ENCODE measurements at regions not wholly inside any gene's neighbourhood (a gene's known extent, or its start where the extent isn't known, plus 50 kb on each side); places are given as distances from the start of the nearest gene placed in this dataset.

DNA sequence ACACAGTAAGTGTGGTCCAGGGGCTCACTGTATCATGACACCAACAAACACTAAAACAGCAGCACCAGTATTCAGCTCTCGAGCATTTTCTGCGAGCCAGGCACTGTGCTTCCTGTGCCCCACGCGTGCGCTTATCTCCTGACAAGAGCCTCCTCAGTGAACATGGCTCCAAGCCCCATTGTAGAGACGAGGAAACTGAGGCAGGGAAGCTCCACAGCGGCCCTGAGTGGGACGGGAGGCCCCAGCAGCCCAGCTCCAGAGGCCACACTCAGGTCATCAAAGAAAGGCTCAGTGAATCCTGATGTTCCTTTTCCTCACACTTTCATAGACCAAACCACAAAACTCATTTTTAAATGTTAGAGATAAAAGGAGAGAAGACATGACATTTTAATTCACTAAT is 113.1 kb downstream of the TPRA1 start:
- ATAC-seq: no peak
- Mint-ChIP-seq H3K27ac (no peak overlapping the region), H3K27me3 (peaks cover 21% of the 10 kb centered on the region), H3K4me1 (no peaks in the 10 kb centered on the region), H3K9me3 (no peaks in the 10 kb centered on the region), H3K36me3 (ENCODE audit: low read depth) (no peaks in the 10 kb centered on the region), H3K4me3 (no peak overlapping the region)
- DNase-seq: no peak

DNA sequence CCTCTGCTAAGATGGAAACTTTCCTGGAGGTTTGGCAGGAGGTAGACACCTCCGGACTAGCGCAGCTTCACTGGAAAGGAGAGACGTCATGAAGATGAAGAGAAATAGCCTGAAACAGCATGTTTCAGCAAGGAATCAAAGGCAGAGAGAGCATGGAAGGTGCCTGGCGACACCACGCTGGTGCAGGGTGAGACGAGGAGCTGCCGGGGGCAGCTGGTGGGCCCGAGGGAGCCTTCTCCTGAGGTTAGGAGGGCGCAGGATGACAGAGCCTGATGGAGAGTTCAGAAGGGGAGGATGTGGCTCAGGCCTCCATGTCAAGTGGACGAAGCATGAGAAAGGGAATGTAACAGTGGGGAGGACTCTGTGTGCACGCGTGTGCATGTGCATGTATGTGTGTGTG is 113.6 kb downstream of the TPRA1 start:
- DNase-seq (no peak), ATAC-seq (no peak)
- no peak overlapping the region for H3K27ac Mint-ChIP-seq
- H3K27me3 Mint-ChIP-seq: peaks cover 21% of the 10 kb centered on the region
- no peaks in the 10 kb centered on the region for H3K4me1 Mint-ChIP-seq
- H3K4me3 Mint-ChIP-seq: no peak overlapping the region
- no peaks in the 10 kb centered on the region for H3K36me3 Mint-ChIP-seq (ENCODE audit: low read depth)
- H3K9me3 Mint-ChIP-seq: no peaks in the 10 kb centered on the region

DNA sequence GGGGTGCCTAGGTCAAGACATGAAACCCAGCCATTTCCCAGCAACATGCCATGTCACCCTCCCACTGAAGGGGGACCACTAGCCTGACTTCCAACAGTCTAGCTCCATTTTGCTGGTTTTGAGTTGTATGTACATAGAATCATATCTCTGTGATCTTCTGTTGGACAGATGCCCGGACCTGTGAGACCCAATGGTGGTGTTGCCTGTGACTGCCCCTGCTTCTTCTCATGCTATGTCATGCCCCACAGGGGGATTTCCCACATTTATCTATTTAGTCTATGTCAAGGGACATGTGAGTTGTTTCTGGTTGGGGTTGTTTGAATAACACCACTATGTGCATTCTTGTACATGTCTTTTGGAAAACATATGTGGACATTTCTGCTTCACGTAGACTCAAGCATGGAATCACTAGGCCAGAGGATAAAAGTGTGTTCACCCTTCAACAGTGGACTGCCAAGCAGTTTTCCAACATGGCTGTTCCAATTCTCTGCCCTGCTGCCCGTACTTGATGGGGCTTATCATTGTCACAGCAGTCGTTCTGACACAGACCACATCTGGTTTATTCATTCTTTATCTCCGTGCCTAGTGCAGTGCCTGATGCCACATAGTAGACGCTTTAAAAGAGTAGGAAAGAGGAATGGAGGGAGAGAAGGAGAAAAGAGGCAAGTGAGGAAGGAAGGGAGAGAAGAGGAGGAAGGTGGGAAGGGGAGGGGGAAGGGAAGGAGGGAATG is 114.4 kb downstream of the TPRA1 start:
- no peaks in the 10 kb centered on the region for H3K4me1 Mint-ChIP-seq
- ATAC-seq: no peak

DNA sequence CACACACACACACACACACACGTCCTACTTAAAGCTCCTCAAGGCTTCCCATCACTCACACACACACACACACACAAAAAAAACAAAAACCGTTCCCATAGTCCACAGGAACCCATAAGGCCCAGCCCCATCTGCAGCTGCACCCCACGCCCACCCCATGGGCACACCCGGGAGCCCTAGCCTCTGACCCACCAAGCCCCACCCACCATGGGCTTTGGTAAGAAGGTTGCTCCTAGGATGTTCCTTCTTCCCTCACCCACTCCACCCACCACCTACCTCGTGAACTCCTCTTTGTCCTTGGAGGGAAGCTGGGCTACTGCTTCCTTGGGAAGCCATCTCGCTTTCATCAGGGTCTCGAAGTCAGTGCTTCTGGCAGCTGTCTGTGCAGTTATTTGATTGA is 115.1 kb downstream of the TPRA1 start:
- H3K4me3 Mint-ChIP-seq: no peak overlapping the region
- H3K9me3 Mint-ChIP-seq: no peaks in the 10 kb centered on the region
- H3K36me3 Mint-ChIP-seq (ENCODE audit: low read depth): no peaks in the 10 kb centered on the region
- no peak overlapping the region for H3K27ac Mint-ChIP-seq
- ATAC-seq (no peak), DNase-seq (no peak)
- H3K27me3 Mint-ChIP-seq: peaks cover 18% of the 10 kb centered on the region
- no peaks in the 10 kb centered on the region for H3K4me1 Mint-ChIP-seq

More for the DNA sequence above, 114.4 kb downstream of the TPRA1 start:
- no peaks in the 10 kb centered on the region for H3K36me3 Mint-ChIP-seq (ENCODE audit: low read depth)
- H3K27ac Mint-ChIP-seq: no peak overlapping the region
- no peak overlapping the region for H3K4me3 Mint-ChIP-seq
- H3K9me3 Mint-ChIP-seq: no peaks in the 10 kb centered on the region
- no peak for DNase-seq
- peaks cover 18% of the 10 kb centered on the region for H3K27me3 Mint-ChIP-seq

DNA sequence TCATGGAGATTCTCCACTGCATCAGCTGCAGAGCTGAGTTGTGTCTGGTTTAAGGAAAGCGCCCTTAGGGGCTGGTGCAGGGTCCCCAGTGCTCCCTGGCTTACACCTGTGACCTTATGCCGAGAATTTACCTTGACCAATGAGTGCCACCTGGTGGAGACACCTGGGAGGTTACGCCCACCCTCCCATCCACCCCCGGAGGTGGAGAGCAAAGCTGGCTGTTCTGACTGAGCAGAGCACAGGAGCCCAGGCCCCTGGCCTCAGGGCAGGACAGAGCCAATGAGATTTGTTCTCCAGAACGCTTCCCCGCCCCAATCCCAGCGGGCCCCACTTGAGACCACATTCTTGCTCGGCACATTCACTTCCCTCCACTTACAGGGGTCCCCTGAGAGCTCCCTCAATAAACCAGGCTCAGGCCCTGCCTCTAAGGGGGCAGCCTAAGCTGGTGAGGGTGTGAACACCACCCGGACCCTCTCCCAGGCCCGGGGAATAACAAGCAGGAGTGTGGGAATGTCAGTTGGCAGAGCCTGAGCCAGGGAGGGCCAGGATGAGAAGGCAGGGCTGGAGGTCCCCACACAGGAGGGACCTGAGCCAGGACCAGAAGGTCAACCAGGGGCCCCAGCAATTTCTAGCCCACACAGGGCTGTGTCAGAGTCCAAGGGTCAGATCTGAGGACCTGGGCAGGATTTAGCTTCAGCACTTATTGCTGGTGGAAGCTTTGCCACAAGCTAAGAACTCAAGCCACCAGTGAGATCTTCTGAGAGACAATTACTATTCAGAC is 117.1 kb downstream of the TPRA1 start:
- Mint-ChIP-seq H3K9me3 (no peaks in the 10 kb centered on the region), H3K4me1 (no peaks in the 10 kb centered on the region), H3K27me3 (peaks cover 20% of the 10 kb centered on the region), H3K36me3 (ENCODE audit: low read depth) (no peaks in the 10 kb centered on the region), H3K4me3 (no peak overlapping the region), H3K27ac (no peak overlapping the region)
- DNase-seq (peak; percentile 16), ATAC-seq (no peak)

DNA sequence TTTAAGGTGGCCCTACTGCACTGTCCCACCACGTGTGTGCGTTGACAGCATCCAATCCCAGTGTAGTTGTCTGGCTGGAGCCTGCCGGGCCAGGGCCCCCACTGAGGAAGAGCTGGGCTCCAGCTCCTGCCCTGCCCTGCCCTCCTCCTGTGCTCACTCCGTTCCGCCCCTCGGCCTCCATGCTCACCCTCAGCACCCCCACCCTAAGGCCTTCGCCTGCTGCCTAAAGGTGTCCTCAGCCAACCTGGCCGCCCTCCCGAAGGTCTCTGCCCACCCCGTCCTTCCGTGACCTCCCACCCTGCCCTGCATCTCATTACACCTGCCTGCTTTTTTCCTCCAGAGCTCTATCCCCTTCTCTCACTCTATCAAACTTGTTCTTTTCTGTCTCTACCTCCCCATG is 118.0 kb downstream of the TPRA1 start:
- Mint-ChIP-seq H3K27ac (no peak overlapping the region), H3K4me3 (no peak overlapping the region), H3K27me3 (peaks cover 21% of the 10 kb centered on the region), H3K36me3 (ENCODE audit: low read depth) (no peaks in the 10 kb centered on the region), H3K9me3 (no peaks in the 10 kb centered on the region), H3K4me1 (no peaks in the 10 kb centered on the region)
- no peak for ATAC-seq
- DNase-seq: no peak

DNA sequence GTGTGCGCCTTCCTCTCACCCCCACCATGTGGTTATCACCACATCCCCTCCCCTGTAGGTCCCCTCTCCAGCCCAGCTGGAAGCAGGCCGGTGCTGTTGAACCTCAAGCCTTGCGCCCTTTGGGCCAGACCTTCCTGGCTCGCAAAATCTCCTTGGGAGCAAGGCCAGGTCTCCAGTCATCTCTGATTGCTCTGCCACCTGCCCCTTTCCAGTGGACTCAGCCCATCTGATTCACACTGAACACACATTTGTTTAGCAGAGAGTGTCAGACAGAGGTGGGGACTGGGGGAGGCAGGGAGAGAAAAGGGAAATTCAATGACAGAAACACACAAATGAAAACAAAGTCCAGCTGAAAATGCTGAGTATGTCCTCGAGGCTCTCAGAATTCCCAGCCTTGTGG is 119.4 kb downstream of the TPRA1 start:
- Mint-ChIP-seq H3K27me3 (peaks cover 14% of the 10 kb centered on the region), H3K9me3 (no peaks in the 10 kb centered on the region), H3K27ac (no peak overlapping the region), H3K4me1 (no peaks in the 10 kb centered on the region), H3K36me3 (ENCODE audit: low read depth) (no peaks in the 10 kb centered on the region), H3K4me3 (no peak overlapping the region)
- no peak for ATAC-seq
- DNase-seq: no peak

DNA sequence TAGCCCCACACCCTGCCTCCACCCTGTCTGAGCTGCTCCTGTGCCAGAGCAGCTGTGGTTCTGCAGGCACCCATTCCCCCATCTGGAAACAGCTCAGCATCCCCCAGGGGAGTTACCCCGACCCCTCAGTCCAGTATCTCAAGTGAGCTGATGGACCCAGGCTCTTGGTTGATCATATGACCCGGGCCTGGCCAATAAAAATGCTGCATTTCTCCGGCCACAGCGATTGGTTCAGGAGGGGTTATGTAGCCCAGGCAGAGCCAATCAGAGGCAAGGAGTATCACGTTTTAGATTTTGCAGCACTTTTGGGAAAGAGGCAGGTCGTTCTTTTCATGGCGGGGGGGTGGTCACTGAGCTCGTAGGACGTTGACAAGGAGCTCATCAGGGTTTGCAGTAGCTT is 120.8 kb downstream of the TPRA1 start:
- Mint-ChIP-seq H3K4me1 (no peaks in the 10 kb centered on the region), H3K27me3 (peaks cover 8% of the 10 kb centered on the region), H3K4me3 (no peak overlapping the region), H3K27ac (no peak overlapping the region), H3K36me3 (ENCODE audit: low read depth) (no peaks in the 10 kb centered on the region), H3K9me3 (no peaks in the 10 kb centered on the region)
- DNase-seq: no peak
- ATAC-seq: no peak

DNA sequence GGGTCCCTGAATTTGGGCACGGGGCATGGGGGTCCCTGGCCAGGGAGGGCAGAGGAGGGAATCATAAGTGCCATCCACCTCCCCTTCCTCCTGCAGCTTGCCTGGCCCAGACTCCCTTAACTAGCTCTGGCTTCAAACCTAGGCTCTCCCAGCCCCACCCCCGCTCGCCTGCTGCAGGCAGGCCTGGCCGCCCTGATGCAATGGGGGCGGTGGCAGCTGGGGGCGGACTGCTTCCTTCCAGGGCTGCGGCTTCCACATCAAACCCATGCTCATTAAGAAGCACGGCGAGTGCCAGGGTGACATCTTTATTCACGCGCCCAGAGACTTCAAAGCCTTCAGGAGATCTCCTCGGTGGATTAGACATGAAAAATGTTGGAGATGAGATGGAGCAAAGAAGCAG is 123.1 kb downstream of the TPRA1 start:
- Mint-ChIP-seq H3K27ac (no peak overlapping the region), H3K9me3 (no peaks in the 10 kb centered on the region), H3K4me1 (no peaks in the 10 kb centered on the region), H3K27me3 (peaks cover 8% of the 10 kb centered on the region), H3K36me3 (ENCODE audit: low read depth) (no peaks in the 10 kb centered on the region), H3K4me3 (no peak overlapping the region)
- no peak for DNase-seq
- ATAC-seq: no peak

DNA sequence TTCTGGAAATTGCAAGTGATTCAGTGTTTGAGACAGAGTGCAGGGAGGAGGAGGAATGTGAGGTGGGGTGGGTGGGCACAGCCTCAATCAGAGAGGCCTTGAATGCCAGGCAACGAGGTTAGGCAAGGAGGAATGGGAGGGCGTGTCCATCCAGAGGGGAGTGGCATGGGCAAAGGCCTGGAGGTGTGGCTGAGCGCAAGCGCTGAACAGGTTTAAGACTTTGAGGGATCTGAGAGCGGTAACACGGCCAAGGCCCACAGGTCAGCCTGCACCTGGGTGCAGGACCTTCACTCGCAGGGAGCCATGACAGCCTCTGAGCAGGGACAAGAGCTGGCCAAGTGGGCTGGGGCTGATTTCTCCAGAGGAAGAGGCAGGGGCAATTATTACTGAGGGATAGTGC is 125.9 kb downstream of the TPRA1 start:
- no peaks in the 10 kb centered on the region for H3K36me3 Mint-ChIP-seq (ENCODE audit: low read depth)
- no peaks in the 10 kb centered on the region for H3K4me1 Mint-ChIP-seq
- DNase-seq: no peak
- ATAC-seq: no peak
- peaks cover 18% of the 10 kb centered on the region for H3K27me3 Mint-ChIP-seq
- H3K27ac Mint-ChIP-seq: no peak overlapping the region
- no peak overlapping the region for H3K4me3 Mint-ChIP-seq
- no peaks in the 10 kb centered on the region for H3K9me3 Mint-ChIP-seq

DNA sequence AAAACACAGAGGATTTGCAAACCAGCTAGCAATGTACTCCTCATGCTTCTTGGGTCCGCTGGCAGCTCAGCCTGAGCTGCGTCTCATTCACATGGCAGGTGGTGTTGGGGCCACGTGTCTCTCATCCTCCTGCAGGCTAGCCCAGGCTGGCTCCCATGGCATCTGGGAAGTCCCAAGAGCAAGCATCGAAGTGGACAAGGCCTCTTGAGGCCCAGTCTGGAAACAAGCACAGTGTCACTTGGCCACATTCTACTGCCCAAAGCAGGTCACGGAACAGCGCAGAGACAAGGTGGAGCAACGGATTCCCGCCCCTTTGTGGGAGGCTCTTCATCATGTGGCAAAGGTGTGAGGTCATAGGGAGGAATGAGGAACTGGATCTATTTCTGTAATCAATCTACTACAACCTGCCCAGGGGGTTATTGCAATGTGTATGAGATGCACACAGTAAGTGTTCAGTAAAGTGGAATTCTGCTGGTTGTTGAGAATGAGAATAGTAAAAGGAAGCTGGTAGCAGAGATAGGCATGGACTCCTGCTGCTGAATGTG is 128.3 kb downstream of the TPRA1 start:
- no peaks in the 10 kb centered on the region for H3K4me1 Mint-ChIP-seq
- no peak for ATAC-seq
- H3K4me3 Mint-ChIP-seq: no peak overlapping the region
- H3K36me3 Mint-ChIP-seq (ENCODE audit: low read depth): no peaks in the 10 kb centered on the region
- peaks cover 30% of the 10 kb centered on the region for H3K27me3 Mint-ChIP-seq
- no peaks in the 10 kb centered on the region for H3K9me3 Mint-ChIP-seq
- H3K27ac Mint-ChIP-seq: no peak overlapping the region
- no peak for DNase-seq

DNA sequence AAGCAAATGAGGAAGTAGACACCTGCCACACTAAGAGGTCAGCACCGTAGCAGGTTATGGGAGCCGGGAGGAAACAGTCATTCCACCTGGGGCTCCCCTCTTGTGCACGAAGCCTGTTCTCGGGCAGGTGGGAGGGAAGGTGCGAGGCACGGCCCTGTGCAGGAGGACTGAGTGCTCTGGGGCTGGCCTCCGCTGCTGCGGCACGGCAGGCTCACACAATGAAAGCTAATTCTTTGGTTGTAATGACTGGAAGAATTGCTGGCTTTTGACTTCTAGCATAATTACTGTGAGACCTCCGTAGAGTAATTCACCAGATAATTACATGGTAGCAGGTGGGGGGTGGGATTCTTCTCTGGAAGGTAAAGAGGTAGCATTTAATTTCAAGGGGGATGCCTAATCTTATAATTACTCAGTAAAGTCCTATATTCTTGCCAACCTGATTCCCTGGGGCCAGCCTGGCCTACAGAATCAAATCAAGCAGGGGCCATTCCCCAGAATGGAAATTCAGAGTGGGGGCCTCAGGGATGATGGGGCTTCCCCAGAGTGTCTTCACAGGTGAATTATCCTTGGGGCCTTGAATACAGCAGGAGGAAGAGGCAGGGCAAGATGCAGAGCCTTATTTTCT is 129.1 kb downstream of the TPRA1 start:
- no peaks in the 10 kb centered on the region for H3K36me3 Mint-ChIP-seq (ENCODE audit: low read depth)
- H3K27me3 Mint-ChIP-seq: peaks cover 37% of the 10 kb centered on the region
- no peak overlapping the region for H3K27ac Mint-ChIP-seq
- peaks cover 3% of the 10 kb centered on the region for H3K4me1 Mint-ChIP-seq
- no peak for ATAC-seq
- no peak overlapping the region for H3K4me3 Mint-ChIP-seq
- no peaks in the 10 kb centered on the region for H3K9me3 Mint-ChIP-seq
- DNase-seq: no peak

DNA sequence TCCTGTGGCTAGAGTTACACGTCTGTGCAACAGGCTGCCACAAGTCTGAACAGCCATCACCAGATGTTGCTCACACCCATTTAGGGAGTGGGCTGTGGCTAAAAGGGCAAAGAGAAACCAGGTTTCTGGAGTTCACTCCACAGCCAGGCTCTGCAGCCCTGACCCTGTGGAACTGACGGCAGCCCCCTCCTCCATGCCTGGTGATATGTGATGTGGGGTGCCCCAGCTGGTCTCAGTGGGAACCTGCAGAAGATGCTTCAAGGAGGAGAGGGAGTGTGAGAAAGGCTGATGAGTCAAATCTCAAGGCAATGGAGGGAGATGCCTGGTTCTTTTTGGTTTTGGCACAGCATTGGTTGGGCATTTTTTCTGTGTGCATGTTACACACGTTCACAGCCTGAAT is 130.6 kb downstream of the TPRA1 start:
- H3K9me3 Mint-ChIP-seq: no peaks in the 10 kb centered on the region
- no peak for ATAC-seq
- no peak overlapping the region for H3K27ac Mint-ChIP-seq
- H3K27me3 Mint-ChIP-seq: peaks cover 48% of the 10 kb centered on the region
- H3K4me3 Mint-ChIP-seq: no peak overlapping the region
- DNase-seq: no peak
- H3K36me3 Mint-ChIP-seq (ENCODE audit: low read depth): no peaks in the 10 kb centered on the region
- peaks cover 7% of the 10 kb centered on the region for H3K4me1 Mint-ChIP-seq

DNA sequence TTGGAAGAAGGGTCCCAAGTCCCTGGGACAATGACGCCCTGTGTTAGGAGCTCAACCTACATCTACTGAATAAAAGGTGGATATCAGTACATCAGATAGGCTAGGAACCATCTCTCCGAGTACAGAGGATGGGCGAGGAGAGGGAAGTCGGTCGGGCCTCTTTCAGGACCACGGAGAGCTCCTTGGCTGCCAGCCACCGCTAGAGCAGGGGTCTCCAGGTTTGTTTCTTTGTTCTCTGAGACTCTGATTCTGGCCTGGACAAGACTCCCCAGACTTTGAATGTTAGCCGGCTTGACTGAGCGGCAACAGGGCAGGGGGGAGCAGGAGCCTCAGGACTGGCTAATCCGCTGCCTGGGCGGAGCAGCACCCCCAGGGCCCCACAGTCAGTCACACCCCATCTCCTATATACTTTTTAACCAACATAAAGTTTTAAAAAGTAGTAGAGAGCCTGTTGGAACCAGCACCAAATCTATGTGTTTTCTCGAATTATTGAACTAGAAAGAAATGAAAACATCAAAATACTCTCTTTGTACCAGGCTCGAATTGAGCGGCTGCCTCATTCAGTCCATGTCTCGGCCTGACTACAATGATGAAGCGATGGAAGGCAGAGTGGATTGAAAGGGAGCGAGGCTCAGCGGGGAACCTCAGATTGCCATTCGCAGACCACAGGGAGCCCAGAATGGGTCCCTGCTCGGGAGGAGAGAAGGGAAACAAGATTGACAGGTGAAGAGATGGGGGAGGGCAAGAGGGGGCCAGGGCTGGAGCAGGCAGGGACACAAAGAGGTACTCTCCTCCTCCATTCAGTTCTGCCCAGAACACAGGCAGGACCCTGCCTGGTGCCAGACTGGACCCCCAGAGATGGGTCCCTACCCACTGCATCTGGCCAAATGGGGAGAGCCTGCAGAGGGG is 131.6 kb downstream of the TPRA1 start:
- no peaks in the 10 kb centered on the region for H3K9me3 Mint-ChIP-seq
- no peak overlapping the region for H3K27ac Mint-ChIP-seq
- ATAC-seq (no peak), DNase-seq (peak; percentile 38)
- peaks cover 55% of the 10 kb centered on the region for H3K27me3 Mint-ChIP-seq
- no peaks in the 10 kb centered on the region for H3K36me3 Mint-ChIP-seq (ENCODE audit: low read depth)
- peaks cover 7% of the 10 kb centered on the region for H3K4me1 Mint-ChIP-seq
- no peak overlapping the region for H3K4me3 Mint-ChIP-seq

All from activated naive CD8-positive, alpha-beta T cell treated with anti-CD3 and anti-CD28 coated beads, Interleukin-2, amount 50 U/mL, for 24 hours (primary cell).